ENCODE measurements at regions not wholly inside any gene's neighbourhood (a gene's known extent, or its start where the extent isn't known, plus 50 kb on each side); places are given as distances from the start of the nearest gene placed in this dataset.
"Not testable (repeated sequence)": the region's sequence is repeated elsewhere in the genome, so short reads cannot be mapped to it uniquely, and the experiment has no call there.

DNA sequence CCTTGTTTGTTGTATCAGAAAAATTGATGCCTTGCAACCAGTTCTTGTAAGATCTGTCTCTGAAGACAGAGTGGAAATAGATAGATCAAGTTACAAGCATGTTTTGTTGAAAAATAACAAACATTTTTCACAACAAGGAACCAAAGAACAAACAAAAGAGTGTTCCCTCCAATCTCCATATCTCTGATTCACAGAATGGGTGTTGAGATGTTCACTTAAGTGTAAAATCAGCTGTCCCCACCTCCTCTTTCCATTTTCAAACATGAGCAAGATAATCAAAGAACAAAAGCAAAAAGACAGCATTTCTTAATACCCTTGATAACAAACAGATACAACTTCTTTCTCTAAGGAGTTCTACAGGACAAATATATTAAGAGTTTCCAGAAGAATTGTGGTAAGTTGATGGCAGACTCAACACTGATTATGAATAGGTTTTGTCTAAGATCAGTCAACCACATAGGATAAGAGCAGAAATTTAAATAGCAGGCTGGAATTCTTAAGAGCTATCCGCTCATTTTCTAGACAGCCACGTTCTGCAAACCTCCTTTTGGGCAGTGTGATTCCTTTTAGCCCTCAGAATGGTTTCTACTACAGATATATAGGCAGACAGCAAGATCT, 970.9 kb upstream of the AUTS2 start:
- no peak overlapping the region for H3K27ac ChIP-seq (ENCODE audit: low read depth, low read length)
- Mint-ChIP-seq H3K36me3 (no peaks in the 10 kb centered on the region), H3K27ac (no peak overlapping the region), H3K4me1 (no peaks in the 10 kb centered on the region), H3K27me3 (no peaks in the 10 kb centered on the region), H3K9me3 (peaks cover 0 to 15% (median 4%) of the 10 kb centered on the region in 5 donors), H3K4me3 (no peak overlapping the region)
- ChIA-PET POLR2A (no interaction called here), CTCF (no interaction called here)
- H3K36me3 ChIP-seq (ENCODE audit: insufficient read depth, low read length): no peaks in the 10 kb centered on the region
- H3K9me3 ChIP-seq (ENCODE audit: low read length): no peaks in the 10 kb centered on the region
- H3K4me1 ChIP-seq (ENCODE audit: insufficient read depth, low read length): no peaks in the 10 kb centered on the region
- DNase-seq: no peak
- no peak overlapping the region for H3K4me3 ChIP-seq (ENCODE audit: low read length)
- no peaks in the 10 kb centered on the region for H3K27me3 ChIP-seq (ENCODE audit: insufficient read depth, low read length, poor library complexity, severe bottlenecking)

GRCh38 chr7:68630914-68631313, 967.4 kb upstream of the AUTS2 start:
- peaks cover 2 to 20% (median 11%) of the 10 kb centered on the region in 5 donors for H3K9me3 Mint-ChIP-seq
- H3K4me1 ChIP-seq (ENCODE audit: insufficient read depth, low read length); H3K4me3 Mint-ChIP-seq; H3K27me3 ChIP-seq (ENCODE audit: insufficient read depth, low read length, poor library complexity, severe bottlenecking); H3K36me3 ChIP-seq (ENCODE audit: insufficient read depth, low read length); H3K4me1 Mint-ChIP-seq; H3K4me3 ChIP-seq (ENCODE audit: low read length); DNase-seq; POLR2A ChIA-PET; H3K36me3 Mint-ChIP-seq; H3K27me3 Mint-ChIP-seq; CTCF ChIA-PET; H3K27ac Mint-ChIP-seq; H3K9me3 ChIP-seq (ENCODE audit: low read length); H3K27ac ChIP-seq (ENCODE audit: low read depth, low read length): not testable (repeated sequence)

DNA sequence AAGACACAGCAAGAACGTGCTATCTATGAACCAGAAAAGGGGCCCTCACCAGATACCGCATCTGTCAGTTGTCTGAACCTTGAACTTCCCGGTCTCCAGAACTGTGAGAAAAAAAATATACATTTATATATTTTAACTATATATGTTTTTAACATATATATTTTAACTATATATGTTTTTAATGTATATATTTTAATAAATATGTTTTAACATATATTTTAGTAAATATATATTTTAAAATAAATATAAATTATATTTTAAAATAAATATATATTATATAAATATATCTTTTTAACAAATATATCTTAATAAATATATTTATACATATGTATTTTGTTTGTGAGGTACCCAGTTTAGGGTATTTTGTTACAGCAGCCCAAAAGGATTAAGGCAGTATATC, 958.2 kb upstream of the AUTS2 start:
- no peak overlapping the region for H3K4me3 Mint-ChIP-seq
- peaks cover 0 to 18% (median 4%) of the 10 kb centered on the region in 5 donors for H3K9me3 Mint-ChIP-seq
- H3K27me3 ChIP-seq (ENCODE audit: insufficient read depth, low read length, poor library complexity, severe bottlenecking): no peaks in the 10 kb centered on the region
- H3K4me1 Mint-ChIP-seq: no peaks in the 10 kb centered on the region
- H3K36me3 Mint-ChIP-seq: no peaks in the 10 kb centered on the region
- no peaks in the 10 kb centered on the region for H3K27me3 Mint-ChIP-seq
- DNase-seq: no peak
- CTCF ChIA-PET: no interaction called here
- no peaks in the 10 kb centered on the region for H3K4me1 ChIP-seq (ENCODE audit: insufficient read depth, low read length)
- no peak overlapping the region for H3K27ac ChIP-seq (ENCODE audit: low read depth, low read length)
- H3K36me3 ChIP-seq (ENCODE audit: insufficient read depth, low read length): no peaks in the 10 kb centered on the region
- no peak overlapping the region for H3K27ac Mint-ChIP-seq
- H3K9me3 ChIP-seq (ENCODE audit: low read length): no peaks in the 10 kb centered on the region
- no peak overlapping the region for H3K4me3 ChIP-seq (ENCODE audit: low read length)
- POLR2A ChIA-PET: no interaction called here

DNA sequence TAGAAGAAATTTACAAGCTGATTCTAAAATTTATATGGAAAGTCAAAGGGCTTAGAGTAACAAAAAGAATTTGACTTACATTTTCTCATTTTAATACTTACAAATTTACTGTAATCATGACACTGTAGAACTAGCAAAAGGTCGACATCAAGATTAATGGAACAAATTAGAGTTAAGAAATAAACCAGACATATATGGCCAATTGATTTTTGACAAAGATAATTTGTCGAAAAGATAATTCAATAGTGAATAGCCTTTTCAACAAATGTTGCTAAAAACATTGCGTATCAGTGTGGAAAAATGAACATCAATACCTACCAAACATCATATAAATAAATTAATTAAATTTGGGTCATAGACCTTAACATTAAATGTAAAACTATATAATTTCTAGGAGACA, 955.5 kb upstream of the AUTS2 start:
- Histone ChIP-seq H3K4me1 (ENCODE audit: insufficient read depth, low read length) (no peaks in the 10 kb centered on the region), H3K9me3 (ENCODE audit: low read length) (no peaks in the 10 kb centered on the region), H3K36me3 (ENCODE audit: insufficient read depth, low read length) (no peaks in the 10 kb centered on the region), H3K27me3 (ENCODE audit: insufficient read depth, low read length, poor library complexity, severe bottlenecking) (no peaks in the 10 kb centered on the region), H3K4me3 (ENCODE audit: low read length) (no peak overlapping the region), H3K27ac (ENCODE audit: low read depth, low read length) (no peak overlapping the region)
- peaks cover 3 to 18% (median 4%) of the 10 kb centered on the region in 5 donors for H3K9me3 Mint-ChIP-seq
- ChIA-PET POLR2A (no interaction called here), CTCF (no interaction called here)
- no peak overlapping the region for H3K27ac Mint-ChIP-seq
- no peaks in the 10 kb centered on the region for H3K27me3 Mint-ChIP-seq
- no peaks in the 10 kb centered on the region for H3K4me1 Mint-ChIP-seq
- DNase-seq: no peak
- no peak overlapping the region for H3K4me3 Mint-ChIP-seq
- no peaks in the 10 kb centered on the region for H3K36me3 Mint-ChIP-seq

- no peak overlapping the region for H3K4me3 Mint-ChIP-seq
- ChIA-PET POLR2A (no interaction called here), CTCF (no interaction called here)
- H3K9me3 Mint-ChIP-seq: peaks cover 2 to 16% (median 7%) of the 10 kb centered on the region in 5 donors
- no peaks in the 10 kb centered on the region for H3K4me1 ChIP-seq (ENCODE audit: insufficient read depth, low read length)
- H3K36me3 Mint-ChIP-seq: no peaks in the 10 kb centered on the region
- H3K27me3 ChIP-seq (ENCODE audit: insufficient read depth, low read length, poor library complexity, severe bottlenecking): no peaks in the 10 kb centered on the region
- H3K4me3 ChIP-seq (ENCODE audit: low read length): no peak overlapping the region
- H3K27me3 Mint-ChIP-seq: no peaks in the 10 kb centered on the region
- no peak for DNase-seq
- no peaks in the 10 kb centered on the region for H3K36me3 ChIP-seq (ENCODE audit: insufficient read depth, low read length)
- no peaks in the 10 kb centered on the region for H3K4me1 Mint-ChIP-seq
- no peaks in the 10 kb centered on the region for H3K9me3 ChIP-seq (ENCODE audit: low read length)
- H3K27ac ChIP-seq (ENCODE audit: low read depth, low read length): no peak overlapping the region
- H3K27ac Mint-ChIP-seq: no peak overlapping the region
These were observed 934.9 kb upstream of the AUTS2 start for GRCh38 chr7:68663392-68663791.

- no peaks in the 10 kb centered on the region for H3K36me3 ChIP-seq (ENCODE audit: insufficient read depth, low read length)
- H3K27ac ChIP-seq (ENCODE audit: low read depth, low read length): no peak overlapping the region
- CTCF ChIA-PET: no interaction called here
- H3K27ac Mint-ChIP-seq: no peak overlapping the region
- DNase-seq: no peak
- H3K27me3 Mint-ChIP-seq: no peaks in the 10 kb centered on the region
- H3K4me1 ChIP-seq (ENCODE audit: insufficient read depth, low read length): no peaks in the 10 kb centered on the region
- H3K4me1 Mint-ChIP-seq: no peaks in the 10 kb centered on the region
- no peaks in the 10 kb centered on the region for H3K9me3 ChIP-seq (ENCODE audit: low read length)
- POLR2A ChIA-PET: no interaction called here
- H3K4me3 Mint-ChIP-seq: no peak overlapping the region
- peaks cover 4 to 14% (median 12%) of the 10 kb centered on the region in 5 donors for H3K9me3 Mint-ChIP-seq
- no peaks in the 10 kb centered on the region for H3K27me3 ChIP-seq (ENCODE audit: insufficient read depth, low read length, poor library complexity, severe bottlenecking)
- no peak overlapping the region for H3K4me3 ChIP-seq (ENCODE audit: low read length)
- no peaks in the 10 kb centered on the region for H3K36me3 Mint-ChIP-seq
These were observed 927.2 kb upstream of the AUTS2 start for GRCh38 chr7:68671046-68671445.

GRCh38 chr7:68671671-68672070, 926.6 kb upstream of the AUTS2 start:
- Histone ChIP-seq H3K27ac (ENCODE audit: low read depth, low read length) (no peak overlapping the region), H3K27me3 (ENCODE audit: insufficient read depth, low read length, poor library complexity, severe bottlenecking) (no peaks in the 10 kb centered on the region), H3K36me3 (ENCODE audit: insufficient read depth, low read length) (no peaks in the 10 kb centered on the region), H3K4me3 (ENCODE audit: low read length) (no peak overlapping the region), H3K9me3 (ENCODE audit: low read length) (no peaks in the 10 kb centered on the region), H3K4me1 (ENCODE audit: insufficient read depth, low read length) (no peaks in the 10 kb centered on the region)
- Mint-ChIP-seq H3K4me3 (no peak overlapping the region), H3K36me3 (no peaks in the 10 kb centered on the region), H3K27me3 (no peaks in the 10 kb centered on the region), H3K27ac (no peak overlapping the region), H3K9me3 (peaks cover 4 to 17% (median 14%) of the 10 kb centered on the region in 5 donors), H3K4me1 (no peaks in the 10 kb centered on the region)
- CTCF ChIA-PET: no interaction called here
- POLR2A ChIA-PET: no interaction called here
- DNase-seq: no peak

DNA sequence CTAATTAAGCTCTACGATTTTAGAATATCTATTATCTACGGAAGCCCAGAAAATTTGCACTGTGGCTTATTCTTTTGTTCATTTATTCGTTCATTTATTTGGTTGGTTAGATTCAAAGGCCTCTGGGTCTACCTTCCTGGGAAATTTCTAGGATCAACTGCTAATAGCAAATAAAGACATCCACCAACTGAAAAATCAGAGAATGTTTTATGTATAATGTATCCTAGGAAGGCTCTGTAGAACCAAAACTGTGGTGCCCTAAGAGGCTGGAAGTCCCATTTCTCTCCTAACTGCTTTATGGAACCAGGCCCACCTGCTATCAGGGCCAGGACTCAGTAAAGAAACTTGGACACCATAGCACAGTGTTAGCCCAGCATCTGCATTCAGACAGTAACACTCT, 923.4 kb upstream of the AUTS2 start:
- H3K9me3 Mint-ChIP-seq: peaks cover 9 to 24% (median 11%) of the 10 kb centered on the region in 5 donors
- H3K27ac Mint-ChIP-seq: no peak overlapping the region
- H3K4me3 ChIP-seq (ENCODE audit: low read length): no peak overlapping the region

More for the DNA sequence above, 923.4 kb upstream of the AUTS2 start:
- H3K27me3 Mint-ChIP-seq: no peaks in the 10 kb centered on the region
- ChIA-PET POLR2A (no interaction called here), CTCF (no interaction called here)
- Histone ChIP-seq H3K27me3 (ENCODE audit: insufficient read depth, low read length, poor library complexity, severe bottlenecking) (no peaks in the 10 kb centered on the region), H3K9me3 (ENCODE audit: low read length) (no peaks in the 10 kb centered on the region), H3K36me3 (ENCODE audit: insufficient read depth, low read length) (no peaks in the 10 kb centered on the region), H3K27ac (ENCODE audit: low read depth, low read length) (no peak overlapping the region), H3K4me1 (ENCODE audit: insufficient read depth, low read length) (no peaks in the 10 kb centered on the region)
- DNase-seq: no peak
- no peaks in the 10 kb centered on the region for H3K36me3 Mint-ChIP-seq
- H3K4me1 Mint-ChIP-seq: no peaks in the 10 kb centered on the region
- no peak overlapping the region for H3K4me3 Mint-ChIP-seq
